GM04504 (cell line): ENCODE measurements at regions not wholly inside any gene's neighbourhood (a gene's known extent, or its start where the extent isn't known, plus 50 kb on each side); places are given as distances from the start of the nearest gene placed in this dataset.

ENCODE experiments used
- DNase-seq: peaks from one replicate; pipeline ENCODE4 v3.0.0-alpha.2; 2012; ENCODE audit warnings: low read depth

DNA sequence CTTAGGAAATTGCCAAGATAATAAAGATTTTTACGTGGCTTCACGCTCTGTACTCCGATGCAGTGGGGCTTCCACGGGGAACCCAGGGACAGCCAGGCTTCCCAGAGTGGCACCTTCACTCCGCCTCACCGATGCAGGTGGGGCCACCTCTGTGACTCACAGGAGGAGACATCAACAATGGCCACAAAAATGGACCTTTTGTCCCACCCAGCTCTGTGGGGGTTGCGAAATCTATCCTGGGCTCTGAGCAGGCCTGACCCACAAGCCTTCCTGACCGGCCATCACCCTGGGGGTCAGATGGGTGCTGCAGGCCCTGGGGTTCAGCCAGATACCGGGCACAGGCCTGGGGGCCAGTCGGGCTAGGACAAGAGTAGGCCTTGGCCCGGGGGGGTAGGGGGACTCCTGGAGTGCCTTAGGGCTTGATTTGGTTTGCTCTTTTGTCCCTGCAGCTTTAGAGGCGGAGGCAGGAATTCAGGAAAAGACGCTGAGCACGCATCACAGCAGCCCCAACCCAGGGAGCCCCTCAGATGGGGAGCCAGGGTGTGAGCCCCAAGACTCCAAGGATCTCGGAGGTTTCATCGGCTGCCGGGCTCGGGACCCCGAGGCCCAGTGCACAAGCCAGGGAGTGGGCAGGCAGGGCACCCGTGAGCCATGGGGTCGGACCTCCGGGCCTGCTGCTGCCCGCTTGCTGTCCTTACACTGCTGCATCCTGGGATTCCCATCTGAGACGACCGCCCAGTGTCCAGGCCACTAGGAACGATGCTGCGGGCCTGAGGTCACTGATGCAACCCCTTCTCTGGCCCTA lies 136.5 kb upstream of the NKX1-1 start:
- no peak for DNase-seq

- no peak for DNase-seq
Measured at GRCh38 chr4:1542226-1542490, 135.9 kb upstream of the NKX1-1 start.

DNA sequence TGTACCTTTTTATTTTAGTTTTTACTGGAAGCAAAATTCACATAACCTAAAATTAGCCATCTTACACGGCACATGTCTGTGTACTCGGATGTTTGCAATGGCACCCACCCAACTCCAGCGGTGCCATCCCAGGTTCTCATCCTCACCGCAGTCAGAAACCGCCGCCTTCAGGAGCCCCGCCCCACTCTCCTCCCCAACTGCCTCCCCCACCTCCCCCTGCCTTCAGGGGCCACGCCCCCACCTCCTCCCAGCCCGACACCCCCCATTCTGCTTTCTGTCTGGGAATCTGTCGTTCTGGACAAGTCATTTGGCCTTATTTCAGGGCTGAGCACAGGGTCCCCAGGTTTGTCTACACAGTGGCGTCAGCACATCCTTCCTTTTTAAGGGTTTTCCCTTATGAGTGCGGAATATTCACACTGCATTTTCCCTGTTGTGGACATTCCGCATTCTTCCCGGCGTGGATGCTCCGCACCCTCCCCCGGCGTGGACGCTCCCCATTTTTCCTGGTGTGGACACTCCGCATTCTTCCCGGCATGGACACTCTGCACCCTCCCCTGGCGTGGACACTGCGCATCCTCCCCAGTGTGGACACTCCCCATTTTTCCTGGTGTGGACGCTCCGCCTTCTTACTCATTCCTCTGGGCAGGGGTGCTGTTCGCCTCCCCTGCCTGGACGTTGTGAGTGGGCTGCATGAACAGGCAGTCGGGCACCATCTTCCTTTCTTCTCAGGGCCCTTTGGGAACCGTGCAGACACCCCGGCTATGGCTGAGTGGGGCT lies 135.4 kb upstream of the NKX1-1 start:
- DNase-seq, result no peak

DNA sequence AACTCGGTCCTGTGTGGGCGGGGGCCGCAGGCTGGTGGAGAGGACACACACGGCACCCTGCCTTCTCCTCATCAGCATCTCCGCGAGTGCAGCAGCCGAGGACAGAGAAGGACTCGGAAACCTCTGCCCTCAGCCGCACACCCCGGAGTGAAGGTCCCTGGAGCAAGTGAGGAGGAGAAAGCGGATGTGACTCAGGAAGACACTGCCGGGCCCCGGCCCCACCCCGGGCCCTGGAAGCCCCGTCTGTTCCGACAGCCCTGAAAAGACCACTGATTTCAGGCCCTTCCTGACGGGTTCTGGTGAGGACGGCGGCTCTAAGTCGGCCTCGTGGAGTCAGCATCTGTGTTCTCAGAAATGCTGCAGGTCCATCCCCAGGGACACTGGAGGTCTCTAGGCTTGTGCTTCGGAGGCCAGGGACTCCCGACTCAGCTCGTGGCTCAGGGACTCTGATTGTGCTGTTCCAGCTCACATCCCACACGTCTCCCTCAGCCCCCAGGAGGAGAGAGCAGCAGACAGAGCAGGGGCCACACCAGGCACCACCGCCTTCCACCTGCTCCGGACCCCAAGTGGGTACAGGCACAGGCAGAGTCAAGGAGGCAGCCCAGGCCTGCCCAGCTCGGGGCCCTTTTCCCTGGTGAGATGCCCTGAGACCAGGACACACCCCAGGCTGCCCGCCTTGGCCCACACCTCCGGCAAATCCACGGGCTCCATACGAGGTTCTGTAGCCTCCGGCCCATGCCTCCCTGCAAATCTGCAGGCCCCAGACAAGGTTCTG lies 134.5 kb upstream of the NKX1-1 start:
- DNase-seq, result no peak

DNA sequence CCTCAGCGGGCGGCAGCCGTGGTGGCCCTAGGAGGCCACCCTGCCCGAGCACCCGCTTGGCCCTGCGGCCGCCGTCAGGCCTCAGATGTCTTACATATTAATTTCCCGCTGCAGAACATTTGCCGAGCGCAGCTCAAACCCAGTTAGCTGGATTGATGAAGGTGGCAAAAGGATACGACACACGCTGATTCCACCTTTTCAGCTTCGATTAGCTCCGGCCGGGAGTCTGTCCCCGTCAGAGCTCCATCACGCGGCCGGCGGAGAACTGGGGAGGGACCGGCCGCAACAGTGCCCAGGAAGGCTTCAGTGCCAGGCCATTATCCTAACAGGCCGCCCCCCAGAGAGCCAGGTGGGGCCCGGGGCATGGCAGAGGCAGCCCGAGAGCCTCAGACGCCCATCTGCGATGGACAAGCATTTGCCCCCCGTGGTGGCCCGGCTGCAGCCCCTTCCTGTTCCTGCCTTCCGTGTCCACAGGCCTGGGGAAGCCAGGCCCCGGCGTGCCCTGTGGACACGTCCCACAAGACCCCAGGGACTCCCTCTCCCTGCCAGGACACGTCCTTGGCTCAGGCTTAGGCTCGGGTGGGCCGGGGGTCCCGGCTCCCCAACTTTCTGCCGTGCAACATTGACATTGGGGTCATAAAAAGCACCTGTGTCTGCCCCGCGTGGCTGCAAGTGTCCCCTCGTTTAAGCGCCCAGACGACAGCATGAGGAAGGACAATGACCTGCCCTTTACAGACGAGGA lies 133.8 kb upstream of the NKX1-1 start:
- DNase-seq, result no peak

GRCh38 chr4:1538941-1539772 lies 132.9 kb upstream of the NKX1-1 start:
- DNase-seq, result no peak

- no peak for DNase-seq
Measured at GRCh38 chr4:1538096-1538410, 131.8 kb upstream of the NKX1-1 start.

DNA sequence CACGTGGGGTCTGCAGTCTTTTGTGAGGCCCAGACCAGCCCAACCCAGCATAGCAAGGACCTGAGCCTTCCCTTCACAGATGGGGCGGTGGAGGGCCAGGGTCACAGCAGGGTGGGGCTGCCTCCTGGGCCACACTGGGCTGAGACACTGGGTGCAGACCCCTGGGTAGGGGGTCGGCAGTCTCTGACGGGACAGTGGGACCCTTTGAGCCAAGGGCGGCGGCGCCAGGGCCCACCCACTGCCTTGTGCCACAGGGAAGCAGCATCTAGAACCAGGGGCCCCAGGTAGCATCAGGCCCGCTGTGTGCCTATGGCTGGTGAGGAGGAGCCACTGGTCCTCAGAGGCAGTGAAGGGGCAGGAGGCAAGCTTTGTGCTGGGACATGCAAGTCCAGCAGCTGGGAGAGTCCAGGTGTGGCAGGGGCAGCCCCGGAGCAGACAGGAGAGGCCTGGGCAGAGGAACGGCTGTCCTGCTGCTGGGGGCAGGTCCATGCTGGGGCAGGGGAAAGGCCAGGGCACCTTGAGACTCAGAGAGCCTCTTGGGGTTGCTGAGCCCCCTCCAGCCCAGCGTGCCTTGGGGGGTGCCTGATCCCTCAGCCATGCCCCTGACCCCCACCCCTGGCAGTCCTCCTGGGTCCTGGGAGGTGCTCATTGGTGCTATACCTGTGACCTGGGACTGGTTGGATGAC lies 131.3 kb upstream of the NKX1-1 start:
- DNase-seq, result no peak

DNA sequence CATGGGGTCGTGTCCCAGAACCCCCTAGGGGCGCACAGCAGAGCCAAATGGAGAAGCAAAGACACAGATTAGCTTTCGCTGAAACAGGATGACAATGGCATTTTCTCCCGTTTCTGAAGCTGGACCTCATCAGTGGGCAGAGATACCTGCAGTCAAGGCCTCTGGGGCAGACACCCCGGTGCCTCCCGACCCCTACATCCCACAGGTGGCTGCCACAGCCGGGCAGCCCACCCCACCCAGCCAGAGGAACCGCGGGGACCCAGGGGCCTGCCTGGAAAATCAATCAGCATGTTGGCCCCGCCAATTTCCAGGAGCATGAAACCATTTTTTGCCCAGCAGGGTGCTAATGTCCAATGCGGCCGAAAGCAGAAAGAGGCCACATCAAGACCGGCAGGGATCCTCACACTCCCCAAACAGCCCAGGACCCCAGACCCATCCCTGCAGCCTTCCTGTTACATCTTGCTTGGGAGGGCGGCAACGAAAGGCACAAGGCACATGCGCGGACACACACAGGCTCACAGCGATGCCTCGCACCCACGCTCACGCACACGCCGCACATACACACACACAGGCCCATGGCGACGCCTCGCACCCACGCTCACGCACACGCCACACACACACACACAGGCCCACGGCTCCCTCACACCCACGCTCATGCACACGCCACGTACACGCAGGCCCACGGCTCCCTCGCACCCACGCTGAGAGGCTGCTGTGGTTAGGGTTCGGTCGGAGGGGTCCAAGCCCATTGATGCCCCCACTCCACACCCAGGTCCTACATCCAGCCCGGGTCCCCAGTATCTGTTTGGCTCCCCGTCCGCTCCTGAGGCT lies 130.6 kb upstream of the NKX1-1 start:
- no peak for DNase-seq

DNA sequence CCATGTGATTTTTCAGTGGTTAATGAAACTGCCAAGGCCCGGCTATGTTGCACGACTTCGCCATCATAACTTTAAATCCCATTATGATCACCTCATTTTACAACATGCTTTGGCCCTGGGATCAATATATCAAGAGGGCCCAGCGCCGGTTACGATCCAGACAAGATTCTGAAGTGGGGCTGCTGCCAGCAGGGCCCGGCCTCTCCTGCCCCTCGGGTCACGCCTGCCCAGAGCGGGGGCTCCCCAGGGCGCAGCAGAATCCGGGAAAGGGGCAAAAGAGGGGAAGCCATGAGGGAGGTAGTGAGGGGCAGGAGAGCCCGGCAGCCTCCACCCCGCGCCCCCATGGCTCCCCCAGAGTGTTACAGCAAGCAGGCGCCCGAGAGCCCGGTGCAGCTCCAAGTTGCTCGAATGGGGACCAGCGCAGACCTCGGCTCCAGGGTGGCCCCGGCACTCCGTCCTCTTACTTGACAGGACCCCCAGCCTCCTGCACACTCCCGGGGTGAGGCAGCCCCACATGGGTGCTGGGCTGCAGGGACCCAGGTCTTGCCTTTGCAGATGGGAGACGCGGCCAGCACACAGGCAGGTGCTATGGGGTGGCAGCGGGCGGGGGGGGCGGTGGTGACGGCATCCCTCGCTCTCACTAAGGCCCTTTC lies 129.8 kb upstream of the NKX1-1 start:
- DNase-seq, result no peak

GRCh38 chr4:1534876-1535526 lies 128.8 kb upstream of the NKX1-1 start:
- DNase-seq, result no peak

- DNase-seq, result no peak
Measured at GRCh38 chr4:1534095-1534872, 128.0 kb upstream of the NKX1-1 start.

DNA sequence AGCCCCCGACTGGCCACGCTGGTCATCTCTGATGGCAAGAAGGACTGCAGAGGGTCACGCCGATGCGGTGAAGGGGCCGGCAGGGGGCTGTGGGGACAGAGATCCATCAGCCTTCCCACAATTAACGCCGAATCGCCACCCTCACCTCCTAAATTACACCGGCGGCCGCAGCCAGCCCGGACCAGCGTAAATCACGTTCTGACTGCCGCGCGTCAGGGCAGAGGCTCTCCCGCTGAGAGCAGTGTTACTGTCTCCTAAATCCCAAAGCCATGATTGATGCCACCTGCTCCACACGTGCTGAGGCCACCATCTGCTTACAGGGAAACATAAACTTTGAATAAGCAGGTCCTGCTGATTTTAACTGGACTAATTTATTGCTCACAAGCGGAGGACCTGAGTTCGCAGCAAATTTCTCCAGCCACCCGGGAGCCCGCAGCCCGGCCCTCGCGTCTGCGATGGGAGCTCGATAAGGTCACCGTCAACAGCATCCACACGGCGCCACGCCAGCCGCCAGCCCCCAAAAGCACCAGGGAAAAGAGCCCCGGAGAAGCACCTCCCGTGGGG lies 127.3 kb upstream of the NKX1-1 start:
- no peak for DNase-seq

GRCh38 chr4:1532549-1533395 lies 126.5 kb upstream of the NKX1-1 start:
- DNase-seq, result no peak

GRCh38 chr4:1531683-1532548 lies 125.7 kb upstream of the NKX1-1 start:
- no peak for DNase-seq

DNA sequence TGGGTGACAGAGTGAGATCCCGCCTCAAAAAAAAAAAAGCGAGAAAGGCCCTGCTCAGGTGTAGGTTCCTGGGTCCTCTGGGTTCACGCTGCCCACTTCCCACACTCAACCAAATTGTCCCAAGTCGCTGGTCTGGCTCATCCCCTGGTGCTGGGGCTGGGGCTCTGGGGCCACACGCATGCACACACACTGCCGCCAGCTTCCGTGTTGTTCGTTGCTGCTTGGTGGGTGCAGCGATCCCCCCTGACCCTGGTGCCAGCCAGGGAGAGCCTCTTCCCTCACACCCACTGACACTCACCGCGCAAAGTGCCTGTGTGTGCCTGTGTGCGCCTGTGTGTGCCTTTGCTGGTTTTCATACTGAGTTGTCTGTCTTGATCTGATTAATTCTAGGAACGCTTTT lies 124.1 kb upstream of the NKX1-1 start:
- DNase-seq, result no peak
